ENCODE measurements at regions not wholly inside any gene's neighbourhood (a gene's known extent, or its start where the extent isn't known, plus 50 kb on each side); places are given as distances from the start of the nearest gene placed in this dataset.

DNA sequence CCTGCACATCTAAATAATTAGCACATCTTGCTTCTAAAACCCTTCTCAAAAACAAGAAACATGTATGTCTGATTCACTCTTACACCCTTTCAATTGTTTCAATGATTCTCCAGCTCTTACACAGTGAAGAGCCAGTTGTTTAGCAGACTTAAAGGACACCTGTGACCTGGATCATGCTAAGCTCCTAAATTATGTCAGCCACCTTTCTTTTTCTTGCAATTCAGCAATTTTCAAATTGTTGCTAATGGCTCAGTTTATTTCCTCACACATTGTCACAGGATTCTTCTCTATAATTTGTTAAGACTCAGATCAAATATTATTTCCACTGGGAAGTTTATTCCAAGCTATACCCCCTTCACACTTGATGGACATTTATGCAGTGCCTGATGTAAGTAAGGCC is 413.2 kb downstream of the PLA2G4A start:
- no peak for DNase-seq

GRCh38 chr1:187244623-187245022 is 415.9 kb downstream of the PLA2G4A start:
- DNase-seq: peak; percentile 80

DNA sequence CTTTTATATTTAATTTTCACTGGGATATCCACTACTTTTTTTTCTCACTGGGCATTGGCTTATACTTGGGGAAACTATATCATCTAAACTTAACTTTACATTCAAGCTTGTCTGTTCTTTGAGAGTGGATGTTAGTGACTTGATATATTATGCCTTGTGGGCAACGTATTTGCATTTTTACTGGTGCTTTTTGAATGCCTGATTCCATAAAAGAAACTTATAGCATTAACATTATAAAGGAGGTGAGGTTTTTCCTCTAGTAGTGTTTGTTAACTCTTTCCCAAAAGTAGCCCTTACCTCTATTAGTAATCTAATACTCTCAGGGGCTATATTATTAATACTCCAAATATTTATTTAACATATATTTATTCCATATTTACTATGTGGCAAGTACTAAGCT is 416.5 kb downstream of the PLA2G4A start:
- DNase-seq: no peak

DNA sequence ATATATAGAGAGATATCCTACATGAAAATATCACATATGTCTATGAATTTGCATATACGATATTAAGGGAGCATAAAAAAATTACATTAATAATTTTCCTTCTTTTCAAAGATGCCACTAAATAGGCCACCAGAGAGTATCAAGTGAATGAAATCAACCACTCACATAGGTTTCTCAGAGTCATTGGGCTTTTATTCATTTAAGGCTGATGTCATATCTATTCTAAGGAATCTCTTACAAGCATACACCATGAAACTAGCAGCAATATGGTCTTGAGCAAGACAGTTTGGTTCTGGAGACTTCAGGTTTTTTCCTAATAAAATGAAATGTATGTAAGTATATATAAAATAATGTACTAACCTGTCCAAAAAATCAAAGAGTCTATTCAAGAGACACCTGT is 420.4 kb downstream of the PLA2G4A start:
- DNase-seq: no peak

GRCh38 chr1:187252923-187253322 is 424.2 kb downstream of the PLA2G4A start:
- DNase-seq: no peak

DNA sequence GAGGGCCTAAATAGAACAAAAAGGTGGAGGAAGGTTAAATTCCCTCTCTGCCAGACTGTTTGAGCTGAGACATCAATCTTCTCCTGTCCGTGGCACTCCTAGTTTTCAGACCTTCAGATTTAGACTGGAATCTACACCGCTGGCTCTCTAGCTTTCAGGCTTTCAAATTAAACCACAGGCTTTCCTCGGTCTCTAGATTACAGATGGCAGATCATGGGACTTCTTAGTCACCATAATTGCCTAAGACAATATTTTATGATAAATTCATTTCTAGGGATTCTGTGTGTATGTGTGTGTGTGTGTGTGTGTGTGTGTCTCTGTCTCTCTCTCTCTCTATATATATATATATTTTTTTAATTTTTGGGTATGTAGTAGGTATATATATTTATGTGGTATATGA is 428.7 kb downstream of the PLA2G4A start:
- no peak for DNase-seq

DNA sequence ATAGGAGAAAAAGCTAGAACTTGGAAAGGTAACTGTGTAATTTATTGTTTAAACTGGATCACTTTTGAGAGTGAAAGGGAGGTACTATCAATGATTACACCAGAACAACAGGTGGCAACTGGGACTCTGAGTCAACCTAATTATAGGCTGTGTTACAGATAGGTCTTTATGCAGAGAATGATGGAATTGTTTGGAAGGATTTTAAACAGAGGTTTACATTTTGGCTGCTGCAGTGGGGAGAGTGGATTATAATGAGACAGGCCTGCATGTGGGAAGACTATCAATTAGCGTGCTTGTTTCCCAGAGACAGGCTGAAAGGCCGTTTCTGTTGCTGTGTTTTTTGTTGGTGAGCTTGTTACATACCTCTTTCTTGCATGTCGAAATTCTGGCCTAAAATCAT is 432.9 kb downstream of the PLA2G4A start:
- no peak for DNase-seq

- no peak for DNase-seq
These were observed 434.0 kb downstream of the PLA2G4A start for GRCh38 chr1:187262731-187263130.

- peak; percentile 71 for DNase-seq
These were observed 436.4 kb downstream of the PLA2G4A start for GRCh38 chr1:187264995-187265602.

- no peak for DNase-seq
These were observed 437.3 kb downstream of the PLA2G4A start for GRCh38 chr1:187266051-187266450.

GRCh38 chr1:187267827-187268226 is 439.1 kb downstream of the PLA2G4A start:
- DNase-seq: no peak

DNA sequence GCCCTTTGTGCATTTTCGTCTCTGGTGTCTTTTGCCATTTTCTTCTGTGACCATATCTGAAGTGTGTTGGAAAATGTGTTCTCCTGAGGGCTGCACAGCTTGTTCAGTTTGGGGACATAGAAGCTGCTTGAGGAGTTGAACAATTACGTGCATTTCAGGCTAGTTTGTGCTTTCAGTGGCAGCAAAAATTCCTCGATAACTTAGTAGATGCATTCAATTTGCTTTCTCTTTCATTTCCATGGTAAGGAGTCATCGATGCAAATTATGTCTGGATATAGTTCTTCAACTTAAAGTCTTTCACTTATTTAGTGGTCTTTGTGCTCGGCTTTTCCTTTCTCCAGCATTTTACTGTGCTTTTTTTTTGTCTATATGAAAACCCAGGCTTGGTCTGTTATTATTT is 441.5 kb downstream of the PLA2G4A start:
- DNase-seq: no peak

DNA sequence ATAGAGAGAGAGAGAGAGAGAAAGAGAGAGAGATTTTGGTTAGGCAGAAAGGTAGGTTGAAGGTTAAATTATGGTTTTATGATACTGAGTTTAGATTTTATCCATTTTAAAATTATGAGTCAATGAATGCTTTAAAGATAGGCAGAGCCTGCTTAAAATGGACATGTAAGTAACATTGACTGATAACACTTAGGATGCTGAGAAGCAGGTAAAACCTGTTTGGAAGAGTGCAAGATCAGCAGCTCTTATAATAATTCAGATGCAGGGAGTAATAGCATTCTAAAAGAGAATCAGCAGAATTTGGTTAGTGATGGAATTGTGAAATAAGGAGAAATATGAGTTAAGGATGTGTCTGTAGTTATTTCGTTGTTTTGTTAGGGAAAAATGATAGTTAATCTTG is 446.6 kb downstream of the PLA2G4A start:
- no peak for DNase-seq

- no peak for DNase-seq
These were observed 447.3 kb downstream of the PLA2G4A start for GRCh38 chr1:187275985-187276575.

GRCh38 chr1:187276677-187277076 is 447.9 kb downstream of the PLA2G4A start:
- DNase-seq: no peak

DNA sequence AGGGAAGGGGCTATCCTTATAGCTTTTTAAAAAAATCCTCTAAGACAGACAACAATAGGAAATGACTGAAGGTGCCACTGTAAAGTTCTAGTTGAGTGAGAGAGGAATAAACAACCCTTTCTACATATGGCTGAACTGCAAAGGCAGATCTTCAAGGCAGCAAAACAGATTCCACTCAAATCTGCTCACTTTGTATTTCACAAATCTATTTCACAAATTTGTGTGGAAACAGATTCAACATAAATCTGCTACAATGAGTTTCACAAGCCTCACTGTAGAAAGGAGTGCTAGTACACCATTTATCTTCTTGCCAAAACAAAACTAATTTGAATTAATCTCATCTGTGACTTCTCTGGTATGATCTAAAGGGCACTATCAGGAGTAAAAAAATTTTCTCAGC is 451.3 kb downstream of the PLA2G4A start:
- DNase-seq: no peak

GRCh38 chr1:187281085-187281484 is 452.3 kb downstream of the PLA2G4A start:
- DNase-seq: no peak

DNA sequence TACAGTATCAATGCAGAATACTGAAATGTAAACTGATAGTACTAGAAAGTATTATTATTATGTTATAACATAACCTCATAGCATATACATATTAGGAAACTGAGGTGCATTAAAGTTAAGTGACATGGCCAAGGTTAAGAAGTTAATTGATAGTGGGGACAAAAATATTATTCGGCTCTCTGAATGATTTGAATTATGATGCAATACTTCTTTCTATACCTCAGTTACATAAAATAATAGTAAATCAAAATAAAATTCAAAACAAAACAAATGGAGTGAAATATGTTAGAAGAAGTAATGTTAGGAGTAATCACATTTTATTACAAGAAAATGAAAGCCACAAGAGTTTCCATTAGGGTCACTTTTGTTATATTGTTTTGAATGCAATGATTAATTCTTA is 455.2 kb downstream of the PLA2G4A start:
- DNase-seq: no peak

GRCh38 chr1:187294421-187295201 is 465.9 kb downstream of the PLA2G4A start:
- no peak for DNase-seq

DNA sequence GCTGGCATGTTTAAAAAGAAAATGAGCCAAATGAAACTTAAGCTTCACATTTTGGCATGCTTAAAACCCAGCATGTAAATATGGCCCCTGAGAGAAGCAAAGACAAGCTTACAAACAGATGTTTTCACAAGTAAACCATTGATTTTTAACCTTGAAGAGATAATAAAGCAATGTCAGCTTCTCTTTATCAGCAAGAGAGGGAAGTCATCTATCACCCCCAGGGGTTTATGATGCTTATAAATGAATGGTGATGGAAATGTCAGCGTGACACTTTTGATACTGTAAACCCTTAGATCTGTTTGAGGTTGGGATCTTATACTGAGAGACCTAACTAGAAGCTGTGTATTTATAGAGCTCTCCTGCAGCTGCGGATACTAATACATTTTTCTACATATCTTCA is 471.3 kb downstream of the PLA2G4A start:
- DNase-seq: no peak

GRCh38 chr1:187306710-187307415 is 478.1 kb downstream of the PLA2G4A start:
- no peak for DNase-seq

- DNase-seq: no peak
These were observed 481.4 kb downstream of the PLA2G4A start for GRCh38 chr1:187310038-187310631.

- no peak for DNase-seq
These were observed 484.4 kb downstream of the PLA2G4A start for GRCh38 chr1:187313115-187313514.
